Muscle of leg (tissue), 3 donors: ENCODE measurements at regions not wholly inside any gene's neighbourhood (a gene's known extent, or its start where the extent isn't known, plus 50 kb on each side); places are given as distances from the start of the nearest gene placed in this dataset.

Experiments used
- DNase-seq: peaks from one replicate; pipeline ENCODE4 v3.0.0; 2013
- H3K27ac ChIP-seq: one replicate; pipeline ENCODE4 v1.5.1; 2013; ENCODE audit warnings: mild to moderate bottlenecking, low read length, control low read depth
- H3K27me3 ChIP-seq: one replicate; pipeline ENCODE4 v1.6.1; 2013; ENCODE audit warnings: low read length; ENCODE audit not compliant: control insufficient read depth, insufficient read depth
- H3K36me3 ChIP-seq: one replicate; pipeline ENCODE4 v1.6.1; 2013; ENCODE audit warnings: low read length; ENCODE audit not compliant: control insufficient read depth, insufficient read depth
- H3K4me1 ChIP-seq: one replicate; pipeline ENCODE4 v1.6.1; 2013; ENCODE audit warnings: low read length; ENCODE audit not compliant: control insufficient read depth, insufficient read depth
- H3K4me3 ChIP-seq: one replicate; pipeline ENCODE4 v1.5.1; 2013; ENCODE audit warnings: low read length, control low read depth
- H3K9me3 ChIP-seq: replicated peaks from 2 replicates; pipeline ENCODE4 v1.6.1; 2013; ENCODE audit warnings: low read depth, low read length; ENCODE audit not compliant: control insufficient read depth
- WGBS: methylation state at CpG from one replicate; pipeline ENCODE4 v1.1.5; 2013; ENCODE audit warnings: missing lambda C conversion rate; ENCODE audit not compliant: insufficient coverage; 5-methylcytosine and 5-hydroxymethylcytosine counted together

DNA sequence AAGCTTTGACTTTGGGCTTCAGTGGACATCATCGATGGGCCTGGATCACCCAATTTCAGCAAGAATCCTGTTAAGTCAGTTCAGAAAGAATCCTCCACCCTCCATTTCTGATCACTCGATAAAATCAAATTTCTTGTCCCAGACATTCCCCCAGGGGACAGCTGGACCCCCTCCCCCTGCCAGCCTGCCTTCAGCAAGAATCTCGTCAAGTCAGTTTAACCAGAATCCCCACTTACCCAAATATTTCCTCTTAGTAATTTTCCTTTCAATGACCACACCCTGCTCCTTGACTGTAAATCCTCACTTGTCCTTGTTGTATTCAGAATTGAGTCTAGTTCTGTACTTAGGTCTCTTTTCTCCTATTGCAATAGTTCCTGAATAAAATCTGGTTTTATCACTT is 766.9 kb downstream of the XPNPEP1 start:
- H3K9me3 ChIP-seq = no peaks in the 10 kb centered on the region

DNA sequence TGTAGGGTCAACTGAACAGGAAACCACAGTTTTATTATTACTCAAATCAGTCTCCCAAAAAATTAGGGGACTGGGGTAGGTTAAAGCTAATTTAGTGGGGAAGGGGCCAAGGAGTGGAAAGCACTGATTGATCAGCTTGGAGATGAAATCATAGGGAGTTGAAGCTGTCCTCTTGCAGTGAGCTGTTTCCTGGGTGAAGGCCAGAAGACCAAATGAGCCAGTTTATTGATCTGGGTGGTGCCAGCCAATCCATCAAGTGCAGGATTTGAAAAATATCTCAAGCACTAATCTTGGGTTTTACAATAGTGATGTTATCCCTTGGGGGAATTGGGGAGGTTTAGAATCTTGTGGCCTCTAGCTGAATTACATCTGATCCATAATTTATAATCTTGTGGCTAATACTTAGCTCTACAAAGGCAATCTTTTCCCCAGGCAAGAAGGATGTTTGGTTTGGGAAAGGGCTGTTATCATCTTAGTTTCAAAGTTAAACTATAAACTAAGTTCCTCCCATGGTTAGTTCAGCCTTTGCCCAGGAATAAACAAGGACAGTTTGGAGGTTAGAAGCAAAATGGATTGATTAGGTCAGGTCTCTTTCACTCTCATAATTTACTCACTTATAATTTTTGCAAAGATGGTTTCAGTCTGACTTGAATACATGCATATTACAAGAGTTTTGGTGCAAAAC is 773.5 kb downstream of the XPNPEP1 start:
- DNase-seq = no peak
- Histone ChIP-seq H3K36me3 (no peaks in the 10 kb centered on the region), H3K4me1 (no peaks in the 10 kb centered on the region), H3K4me3 (no peak overlapping the region), H3K27ac (no peak overlapping the region), H3K9me3 (no peaks in the 10 kb centered on the region), H3K27me3 (no peaks in the 10 kb centered on the region)

More for the DNA sequence above, 766.9 kb downstream of the XPNPEP1 start:
- no peak overlapping the region for H3K4me3 ChIP-seq
- H3K36me3 ChIP-seq = no peaks in the 10 kb centered on the region
- H3K27me3 ChIP-seq = no peaks in the 10 kb centered on the region
- no peak for DNase-seq
- no peaks in the 10 kb centered on the region for H3K4me1 ChIP-seq
- WGBS = 79% methylated on average over 3 of the region's 3 CpGs
- no peak overlapping the region for H3K27ac ChIP-seq

DNA sequence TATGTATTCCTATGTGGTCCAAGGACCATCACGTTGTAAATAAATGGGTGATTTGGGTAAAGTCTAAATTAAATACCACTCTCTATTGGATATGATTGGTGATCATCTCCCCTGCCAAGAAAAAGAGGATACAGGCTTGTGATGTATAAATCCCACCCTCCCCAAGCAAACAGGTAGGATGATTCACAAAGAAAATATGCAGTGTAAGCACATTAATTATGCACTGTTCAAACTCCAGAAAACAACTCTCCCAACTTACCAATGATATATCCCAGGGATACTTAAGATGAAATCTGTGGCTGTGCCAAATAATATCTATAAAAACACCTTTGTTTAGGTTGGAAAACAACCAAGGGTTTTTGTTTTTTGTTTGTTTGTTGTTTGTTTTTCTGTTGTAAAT is 795.9 kb downstream of the XPNPEP1 start:
- DNase-seq = no peak
- no CpG with 5 or more reads among the region's 1 CpG for WGBS
- Histone ChIP-seq H3K4me3 (no peak overlapping the region), H3K9me3 (no peaks in the 10 kb centered on the region), H3K27me3 (no peaks in the 10 kb centered on the region), H3K27ac (no peak overlapping the region), H3K36me3 (no peaks in the 10 kb centered on the region), H3K4me1 (no peaks in the 10 kb centered on the region)

DNA sequence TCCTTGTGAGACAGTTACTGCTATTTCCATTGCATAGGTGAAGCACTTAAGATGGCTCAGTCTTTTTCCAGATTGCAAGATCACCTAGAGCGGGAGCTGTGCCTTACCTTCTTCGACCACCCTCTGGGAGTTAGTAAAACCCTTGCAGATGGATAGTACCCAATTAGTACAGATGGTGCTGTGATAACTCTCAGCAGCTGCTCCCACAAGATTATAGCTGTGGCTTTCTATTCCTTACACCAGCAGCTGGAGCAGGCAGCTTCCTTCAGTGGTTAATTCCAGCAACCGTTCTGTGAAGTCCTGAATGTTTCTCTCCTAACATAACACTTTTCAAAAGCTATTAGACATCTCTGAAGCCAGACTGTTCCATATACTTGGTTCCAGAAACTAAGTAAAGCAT is 796.8 kb downstream of the XPNPEP1 start:
- Histone ChIP-seq H3K4me3 (no peak overlapping the region), H3K4me1 (no peaks in the 10 kb centered on the region), H3K36me3 (no peaks in the 10 kb centered on the region), H3K9me3 (no peaks in the 10 kb centered on the region), H3K27me3 (no peaks in the 10 kb centered on the region), H3K27ac (no peak overlapping the region)
- 20% methylated on average over 1 of the region's 3 CpGs for WGBS
- peak; percentile 6 for DNase-seq

DNA sequence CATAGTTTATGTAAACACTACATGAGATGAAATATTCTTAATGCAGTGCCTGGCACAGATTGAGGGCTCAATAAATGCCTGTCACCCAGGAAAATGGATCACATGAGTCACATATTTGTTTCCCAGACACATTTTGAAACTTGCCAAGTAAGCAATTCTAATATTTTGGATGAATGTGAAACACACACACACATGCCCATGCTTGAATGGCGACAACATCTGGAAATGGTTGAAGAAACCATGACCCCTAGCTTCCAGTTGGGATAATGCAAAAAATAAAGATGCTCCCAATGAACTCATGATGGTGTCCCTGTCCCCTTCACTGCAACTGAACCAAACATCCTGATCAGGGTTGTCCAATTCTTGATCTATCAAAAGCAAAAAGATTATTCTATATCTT is 797.3 kb downstream of the XPNPEP1 start:
- Histone ChIP-seq H3K27me3 (no peaks in the 10 kb centered on the region), H3K4me1 (no peaks in the 10 kb centered on the region), H3K4me3 (no peak overlapping the region), H3K36me3 (no peaks in the 10 kb centered on the region), H3K9me3 (no peaks in the 10 kb centered on the region), H3K27ac (no peak overlapping the region)
- peak; percentile 6 for DNase-seq
- WGBS = no CpG with 5 or more reads among the region's 1 CpG

DNA sequence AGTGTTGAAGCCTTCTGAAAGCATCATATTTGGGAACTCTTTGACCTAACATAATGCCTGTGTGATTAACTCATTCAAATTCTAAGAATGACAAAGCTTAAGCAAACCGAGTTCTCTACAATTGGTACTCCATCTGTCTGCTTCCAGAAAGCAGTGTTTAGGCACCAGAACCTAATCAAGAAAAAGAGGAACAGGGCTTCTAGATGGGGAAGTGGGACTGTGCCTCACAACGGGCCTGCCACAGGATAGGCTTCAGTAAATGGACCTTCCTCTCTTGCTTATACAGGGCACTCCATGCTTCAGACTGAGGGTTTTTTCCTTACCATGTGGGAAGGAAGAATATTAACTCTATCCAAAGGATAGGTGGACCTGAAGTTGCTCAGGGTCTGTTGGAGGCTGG is 808.1 kb downstream of the XPNPEP1 start:
- no peaks in the 10 kb centered on the region for H3K27me3 ChIP-seq
- H3K36me3 ChIP-seq = no peaks in the 10 kb centered on the region
- H3K27ac ChIP-seq = no peak overlapping the region
- H3K9me3 ChIP-seq = peaks cover 13% of the 10 kb centered on the region
- no peak for DNase-seq
- H3K4me1 ChIP-seq = no peaks in the 10 kb centered on the region
- WGBS = no CpG with 5 or more reads among the region's 2 CpGs
- H3K4me3 ChIP-seq = no peak overlapping the region

DNA sequence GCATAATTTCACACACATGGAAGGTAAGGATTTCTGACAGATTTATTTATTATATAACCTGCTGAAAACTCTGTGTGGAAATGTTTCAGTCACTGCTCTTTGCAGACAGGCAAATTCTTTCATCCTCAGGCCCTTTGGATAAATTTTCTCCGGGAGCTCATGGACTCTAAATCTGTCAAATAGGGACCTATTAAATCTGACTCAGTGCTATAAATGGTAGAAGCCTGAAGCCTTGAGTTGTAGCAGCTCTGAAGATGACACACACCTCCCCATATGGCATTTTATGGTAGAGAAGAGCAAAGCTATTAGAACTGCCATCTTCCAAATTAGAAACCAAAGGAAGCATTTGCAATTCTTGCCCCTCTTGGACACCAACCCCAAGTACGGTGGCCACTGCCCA is 808.7 kb downstream of the XPNPEP1 start:
- Histone ChIP-seq H3K27me3 (no peaks in the 10 kb centered on the region), H3K27ac (no peak overlapping the region), H3K4me3 (no peak overlapping the region), H3K36me3 (no peaks in the 10 kb centered on the region), H3K4me1 (no peaks in the 10 kb centered on the region), H3K9me3 (peaks cover 13% of the 10 kb centered on the region)
- WGBS = no CpG with 5 or more reads among the region's 2 CpGs
- no peak for DNase-seq

DNA sequence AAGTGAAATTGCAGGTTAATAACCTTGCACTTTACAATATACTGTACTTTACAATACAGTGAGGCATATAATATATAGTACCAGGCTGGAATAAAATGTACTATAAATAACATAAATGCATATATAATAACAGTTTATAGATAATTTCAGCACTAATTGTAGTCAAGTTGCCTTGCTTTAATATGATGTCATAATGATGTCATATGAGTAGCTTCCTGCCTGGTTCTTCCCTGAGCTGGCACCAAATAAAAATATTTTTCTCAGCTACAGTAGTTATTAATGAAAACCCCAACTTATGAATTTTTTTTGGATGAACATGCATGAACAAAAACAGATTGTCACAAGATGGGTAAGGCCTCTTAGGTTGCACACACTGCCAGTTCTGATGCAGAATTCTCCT is 816.7 kb downstream of the XPNPEP1 start:
- Histone ChIP-seq H3K27ac (no peak overlapping the region), H3K4me1 (no peaks in the 10 kb centered on the region), H3K36me3 (no peaks in the 10 kb centered on the region), H3K4me3 (no peak overlapping the region), H3K9me3 (no peaks in the 10 kb centered on the region), H3K27me3 (no peaks in the 10 kb centered on the region)
- DNase-seq = no peak

DNA sequence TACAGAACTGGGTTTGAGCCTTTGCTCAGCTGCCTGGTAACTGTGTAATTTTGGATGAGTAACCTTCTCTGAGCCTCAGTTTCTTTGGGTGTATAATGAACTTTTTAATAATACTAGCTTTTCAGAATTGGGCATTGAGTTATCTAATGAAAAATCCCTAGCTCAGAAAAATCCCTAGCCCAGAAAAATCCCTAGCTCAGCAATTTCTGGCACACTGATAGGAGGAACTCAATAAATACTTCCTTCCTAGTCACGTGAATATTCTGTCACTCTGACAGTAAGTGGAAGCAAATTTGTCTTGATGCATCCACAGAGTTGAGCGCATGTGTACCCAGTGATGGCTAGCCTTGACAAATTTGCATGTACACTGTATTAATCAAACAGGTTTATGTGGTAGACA is 817.6 kb downstream of the XPNPEP1 start:
- DNase-seq = no peak
- no peaks in the 10 kb centered on the region for H3K4me1 ChIP-seq
- H3K27ac ChIP-seq = no peak overlapping the region
- H3K27me3 ChIP-seq = no peaks in the 10 kb centered on the region
- H3K4me3 ChIP-seq = no peak overlapping the region
- no peaks in the 10 kb centered on the region for H3K36me3 ChIP-seq
- 100% methylated on average over 1 of the region's 2 CpGs for WGBS
- no peaks in the 10 kb centered on the region for H3K9me3 ChIP-seq

DNA sequence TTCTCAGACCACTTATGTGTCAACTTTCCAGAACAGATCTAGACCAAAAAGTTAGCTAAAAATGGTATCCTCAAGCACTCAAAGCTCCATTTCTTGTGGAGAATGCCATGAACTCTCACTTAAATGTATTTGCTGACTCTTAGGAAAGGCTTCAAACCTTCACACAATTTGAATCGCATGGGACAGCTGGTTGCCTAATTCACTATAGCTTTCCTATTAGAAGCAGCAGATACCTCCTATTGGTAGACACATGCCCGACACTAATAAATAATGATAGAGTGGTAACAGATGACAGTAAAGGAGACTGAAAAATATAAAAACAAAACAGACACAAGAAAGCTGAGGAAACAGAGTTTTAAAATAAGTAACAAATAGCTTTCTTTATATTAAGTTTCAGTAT is 818.5 kb downstream of the XPNPEP1 start:
- H3K4me3 ChIP-seq = no peak overlapping the region
- no peaks in the 10 kb centered on the region for H3K9me3 ChIP-seq
- no CpG with 5 or more reads among the region's 2 CpGs for WGBS
- no peaks in the 10 kb centered on the region for H3K36me3 ChIP-seq
- H3K27me3 ChIP-seq = no peaks in the 10 kb centered on the region
- no peaks in the 10 kb centered on the region for H3K4me1 ChIP-seq
- no peak for DNase-seq
- H3K27ac ChIP-seq = no peak overlapping the region

DNA sequence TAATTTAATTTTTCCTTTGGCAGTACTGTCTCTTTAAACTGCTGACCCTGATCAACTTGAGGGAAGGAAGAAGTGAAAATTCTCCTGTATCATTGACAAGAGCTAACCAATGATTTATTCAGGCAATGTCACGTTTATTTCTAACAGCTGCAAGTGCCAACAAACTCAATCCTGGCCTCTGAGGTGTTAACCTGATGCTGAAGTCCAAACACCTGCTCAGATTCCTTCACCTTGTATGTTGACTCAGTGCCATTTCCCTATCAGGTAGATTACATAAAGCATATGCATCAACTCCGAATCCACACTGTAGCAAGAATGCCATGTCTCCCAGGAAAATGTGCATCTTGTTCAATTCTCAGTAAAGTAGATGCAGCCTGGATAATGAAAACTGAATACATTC is 820.0 kb downstream of the XPNPEP1 start:
- DNase-seq = no peak
- H3K36me3 ChIP-seq = no peaks in the 10 kb centered on the region
- H3K27ac ChIP-seq = no peak overlapping the region
- no peaks in the 10 kb centered on the region for H3K27me3 ChIP-seq
- no peaks in the 10 kb centered on the region for H3K4me1 ChIP-seq
- no peaks in the 10 kb centered on the region for H3K9me3 ChIP-seq
- H3K4me3 ChIP-seq = no peak overlapping the region
- WGBS = 18% methylated on average over 1 of the region's 2 CpGs
